ENCODE measurements at regions not wholly inside any gene's neighbourhood (a gene's known extent, or its start where the extent isn't known, plus 50 kb on each side); places are given as distances from the start of the nearest gene placed in this dataset.

DNA sequence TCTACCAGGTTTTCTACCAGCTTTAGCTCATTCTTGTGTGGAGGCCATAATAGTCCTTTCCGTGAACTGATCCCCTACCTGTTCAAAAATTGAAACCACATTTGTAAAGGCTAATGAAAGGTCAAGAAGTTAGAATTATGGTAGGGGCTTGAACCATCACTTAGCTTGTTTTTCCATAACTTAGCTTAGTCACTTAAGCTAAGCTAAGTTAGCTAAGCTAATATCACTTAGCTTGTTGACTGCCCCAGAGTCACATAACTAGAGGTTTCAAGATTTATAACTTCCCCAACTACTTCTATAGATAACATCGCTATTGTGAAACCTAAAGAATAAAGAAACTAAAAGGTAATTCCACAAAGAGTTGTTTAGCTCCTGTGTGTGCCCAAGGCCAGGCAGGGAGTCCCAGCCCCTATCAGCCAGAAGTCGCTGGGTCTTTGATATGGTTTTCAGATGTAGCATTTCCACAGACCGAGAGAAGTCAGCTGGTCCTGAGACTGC is 131.8 kb downstream of the VEGFA start:
- Histone ChIP-seq H3K27ac (ENCODE audit: low read length) (no peak overlapping the region), H3K4me3 (ENCODE audit: control insufficient read depth in 1 of 2, extremely low read depth in 1 of 2, low read length in 1 of 2) (no peak overlapping the region), H3K9me3 (no peaks in the 10 kb centered on the region), H3K27me3 (replicated peaks in 1 of 2; ENCODE audit: control insufficient read depth in 2 of 2, extremely low read depth in 1 of 2, insufficient read depth in 2 of 2, low read length in 1 of 2) (peaks cover 0 to 19% of the 10 kb centered on the region in 2 experiments), H3K36me3 (ENCODE audit: control insufficient read depth in 2 of 2, extremely low read depth in 1 of 2, insufficient read depth in 1 of 2, low read length in 1 of 2) (no peaks in the 10 kb centered on the region), H3K4me1 (ENCODE audit: control insufficient read depth in 1 of 2, extremely low read depth in 1 of 2, insufficient read depth in 2 of 2, low read length in 2 of 2) (no peaks in the 10 kb centered on the region)
- no peak overlapping the region for H3K27ac Mint-ChIP-seq
- CTCF ChIA-PET, result interaction anchor here in 1 of 2 donors (0.5 to 0.9 kb wide), 2 partner anchors 93 to 504 kb away, joined by 3 to 6 read pairs; no protein-coding TSS in a partner anchor
- no peaks in the 10 kb centered on the region for H3K36me3 Mint-ChIP-seq
- no peaks in the 10 kb centered on the region for H3K4me1 Mint-ChIP-seq
- WGBS (ENCODE audit: insufficient coverage), result no CpG with 5 or more reads among the region's 4 CpGs
- H3K9me3 Mint-ChIP-seq, result peaks cover 0 to 4% (median 0%) of the 10 kb centered on the region in 3 donors
- POLR2A ChIA-PET, result no interaction called here
- H3K27me3 Mint-ChIP-seq, result peaks cover 0 to under 1% of the 10 kb centered on the region in 2 donors
- DNase-seq (no peak), ATAC-seq (replicated peaks in 1 of 4) (no peak)
- no peak overlapping the region for H3K4me3 Mint-ChIP-seq

DNA sequence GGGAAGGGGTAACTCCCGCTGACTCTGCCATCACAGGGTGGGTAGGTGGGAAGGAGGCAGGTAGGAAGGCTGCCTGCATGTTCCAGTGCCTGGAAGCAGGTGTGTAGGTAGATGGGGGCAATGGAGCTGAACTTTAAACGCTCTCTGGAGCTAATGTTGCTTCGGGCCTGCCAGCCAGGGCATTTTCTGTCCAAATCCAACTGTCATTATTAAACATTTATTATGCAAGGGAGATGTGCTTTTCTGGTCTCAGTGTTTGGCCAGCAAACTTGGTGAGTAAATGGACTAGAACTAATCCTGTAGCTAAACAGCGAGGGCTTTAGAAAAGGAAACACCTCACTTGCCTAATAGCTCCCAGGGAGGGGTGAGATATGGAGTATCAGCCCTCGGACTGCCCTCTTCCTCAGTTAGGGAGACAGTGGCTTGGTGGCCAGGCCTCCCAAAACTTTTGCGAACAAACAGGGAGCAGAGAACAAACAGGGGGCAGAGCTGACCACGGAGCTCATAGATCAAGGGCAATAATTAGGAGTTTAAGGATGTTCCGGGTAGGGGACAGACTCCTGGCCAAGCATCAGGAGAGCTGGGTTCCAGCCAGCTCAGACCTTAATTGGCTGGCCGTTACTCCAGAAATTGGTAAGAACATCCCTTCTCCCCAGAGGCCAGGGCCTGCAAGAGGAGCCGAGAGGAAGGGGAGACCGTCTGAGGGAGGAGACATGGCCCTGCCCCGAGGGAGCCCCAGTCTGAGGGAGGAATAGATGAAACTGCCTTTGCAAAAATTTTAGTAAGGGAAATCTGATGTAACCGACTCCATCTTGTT is 131.1 kb downstream of the VEGFA start:
- H3K36me3 ChIP-seq (ENCODE audit: control insufficient read depth in 2 of 2, extremely low read depth in 1 of 2, insufficient read depth in 1 of 2, low read length in 1 of 2), result no peaks in the 10 kb centered on the region
- CTCF ChIA-PET, result interaction anchor here in 1 of 2 donors (0.9 kb wide), 1 partner anchor 94 kb away, joined by 3 read pairs; no protein-coding TSS in a partner anchor
- Mint-ChIP-seq H3K27me3 (peaks cover 0 to 3% of the 10 kb centered on the region in 2 donors), H3K4me3 (no peak overlapping the region), H3K9me3 (peaks cover 0 to 4% (median 0%) of the 10 kb centered on the region in 3 donors), H3K36me3 (no peaks in the 10 kb centered on the region), H3K4me1 (no peaks in the 10 kb centered on the region), H3K27ac (no peak overlapping the region)
- H3K9me3 ChIP-seq, result no peaks in the 10 kb centered on the region
- WGBS (ENCODE audit: insufficient coverage), result 93% methylated on average over 6 of the region's 13 CpGs
- H3K4me3 ChIP-seq (ENCODE audit: control insufficient read depth in 1 of 2, extremely low read depth in 1 of 2, low read length in 1 of 2), result no peak overlapping the region
- POLR2A ChIA-PET, result no interaction called here
- H3K27ac ChIP-seq (ENCODE audit: low read length), result no peak overlapping the region
- DNase-seq, result no peak
- H3K27me3 ChIP-seq (replicated peaks in 1 of 2; ENCODE audit: control insufficient read depth in 2 of 2, extremely low read depth in 1 of 2, insufficient read depth in 2 of 2, low read length in 1 of 2), result peaks cover 0 to 15% of the 10 kb centered on the region in 2 experiments
- ATAC-seq (replicated peaks in 1 of 4), result no peak
- H3K4me1 ChIP-seq (ENCODE audit: control insufficient read depth in 1 of 2, extremely low read depth in 1 of 2, insufficient read depth in 2 of 2, low read length in 2 of 2), result no peaks in the 10 kb centered on the region

GRCh38 chr6:43900560-43900915 is 130.5 kb downstream of the VEGFA start:
- Histone ChIP-seq H3K9me3 (no peaks in the 10 kb centered on the region), H3K27me3 (replicated peaks in 1 of 2; ENCODE audit: control insufficient read depth in 2 of 2, extremely low read depth in 1 of 2, insufficient read depth in 2 of 2, low read length in 1 of 2) (peaks cover 0 to 15% of the 10 kb centered on the region in 2 experiments), H3K4me1 (ENCODE audit: control insufficient read depth in 1 of 2, extremely low read depth in 1 of 2, insufficient read depth in 2 of 2, low read length in 2 of 2) (no peaks in the 10 kb centered on the region), H3K36me3 (ENCODE audit: control insufficient read depth in 2 of 2, extremely low read depth in 1 of 2, insufficient read depth in 1 of 2, low read length in 1 of 2) (no peaks in the 10 kb centered on the region), H3K4me3 (ENCODE audit: control insufficient read depth in 1 of 2, extremely low read depth in 1 of 2, low read length in 1 of 2) (no peak overlapping the region), H3K27ac (ENCODE audit: low read length) (no peak overlapping the region)
- POLR2A ChIA-PET, result no interaction called here
- Mint-ChIP-seq H3K27ac (no peak overlapping the region), H3K4me3 (no peak overlapping the region), H3K9me3 (peaks cover 0 to 4% (median 0%) of the 10 kb centered on the region in 3 donors), H3K27me3 (peaks cover 0 to 3% of the 10 kb centered on the region in 2 donors), H3K4me1 (no peaks in the 10 kb centered on the region), H3K36me3 (no peaks in the 10 kb centered on the region)
- no peak for ATAC-seq (replicated peaks in 1 of 4)
- no peak for DNase-seq
- WGBS (ENCODE audit: insufficient coverage), result 87% methylated on average over 3 of the region's 3 CpGs
- CTCF ChIA-PET, result no interaction called here

DNA sequence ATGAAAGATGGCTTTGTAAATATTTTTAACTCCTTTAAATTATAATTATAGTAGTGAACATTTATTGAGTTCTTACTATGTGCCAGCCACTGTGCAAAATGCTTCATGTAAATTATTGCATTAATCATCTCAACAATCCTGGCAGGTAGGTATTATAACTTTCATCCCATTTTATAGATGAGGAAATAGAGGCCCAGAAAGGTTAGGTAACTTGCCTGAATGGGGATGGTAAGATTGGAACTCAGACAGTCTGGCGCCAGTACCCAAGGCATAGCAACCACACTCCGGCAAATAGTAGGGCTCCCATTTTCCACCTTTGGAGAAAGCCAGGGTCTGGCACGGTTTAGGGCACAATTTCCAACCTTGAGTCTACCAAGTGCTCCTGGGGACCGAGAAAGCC is 129.8 kb downstream of the VEGFA start:
- peaks cover 0 to 6% of the 10 kb centered on the region in 2 donors for H3K27me3 Mint-ChIP-seq
- H3K4me1 Mint-ChIP-seq, result no peaks in the 10 kb centered on the region
- Histone ChIP-seq H3K9me3 (no peaks in the 10 kb centered on the region), H3K27ac (ENCODE audit: low read length) (no peak overlapping the region), H3K4me1 (ENCODE audit: control insufficient read depth in 1 of 2, extremely low read depth in 1 of 2, insufficient read depth in 2 of 2, low read length in 2 of 2) (no peaks in the 10 kb centered on the region), H3K36me3 (ENCODE audit: control insufficient read depth in 2 of 2, extremely low read depth in 1 of 2, insufficient read depth in 1 of 2, low read length in 1 of 2) (no peaks in the 10 kb centered on the region), H3K27me3 (replicated peaks in 1 of 2; ENCODE audit: control insufficient read depth in 2 of 2, extremely low read depth in 1 of 2, insufficient read depth in 2 of 2, low read length in 1 of 2) (peaks cover 0 to 11% of the 10 kb centered on the region in 2 experiments), H3K4me3 (ENCODE audit: control insufficient read depth in 1 of 2, extremely low read depth in 1 of 2, low read length in 1 of 2) (no peak overlapping the region)
- no peak overlapping the region for H3K27ac Mint-ChIP-seq
- no peak for ATAC-seq (replicated peaks in 1 of 4)
- POLR2A ChIA-PET, result no interaction called here
- H3K4me3 Mint-ChIP-seq, result no peak overlapping the region
- peaks cover 0 to 4% (median 0%) of the 10 kb centered on the region in 3 donors for H3K9me3 Mint-ChIP-seq
- no peaks in the 10 kb centered on the region for H3K36me3 Mint-ChIP-seq
- no peak for DNase-seq
- WGBS (ENCODE audit: insufficient coverage), result 75% methylated on average over 4 of the region's 4 CpGs
- CTCF ChIA-PET, result no interaction called here

- ATAC-seq (replicated peaks in 1 of 4) (no peak), DNase-seq (no peak)
- Histone ChIP-seq H3K4me3 (ENCODE audit: control insufficient read depth in 1 of 2, extremely low read depth in 1 of 2, low read length in 1 of 2) (no peak overlapping the region), H3K27ac (ENCODE audit: low read length) (no peak overlapping the region), H3K36me3 (ENCODE audit: control insufficient read depth in 2 of 2, extremely low read depth in 1 of 2, insufficient read depth in 1 of 2, low read length in 1 of 2) (no peaks in the 10 kb centered on the region), H3K27me3 (replicated peaks in 1 of 2; ENCODE audit: control insufficient read depth in 2 of 2, extremely low read depth in 1 of 2, insufficient read depth in 2 of 2, low read length in 1 of 2) (peaks cover 0 to 7% of the 10 kb centered on the region in 2 experiments), H3K9me3 (no peaks in the 10 kb centered on the region), H3K4me1 (ENCODE audit: control insufficient read depth in 1 of 2, extremely low read depth in 1 of 2, insufficient read depth in 2 of 2, low read length in 2 of 2) (no peaks in the 10 kb centered on the region)
- ChIA-PET POLR2A (no interaction called here), CTCF (no interaction called here)
- H3K4me3 Mint-ChIP-seq, result no peak overlapping the region
- peaks cover 0 to 9% of the 10 kb centered on the region in 2 donors for H3K27me3 Mint-ChIP-seq
- no peaks in the 10 kb centered on the region for H3K4me1 Mint-ChIP-seq
- H3K36me3 Mint-ChIP-seq, result no peaks in the 10 kb centered on the region
- WGBS (ENCODE audit: insufficient coverage), result no CpG with 5 or more reads among the region's 4 CpGs
- peaks cover 0 to 4% (median 0%) of the 10 kb centered on the region in 3 donors for H3K9me3 Mint-ChIP-seq
- H3K27ac Mint-ChIP-seq, result no peak overlapping the region
Measured at GRCh38 chr6:43898358-43899131, 128.5 kb downstream of the VEGFA start.

DNA sequence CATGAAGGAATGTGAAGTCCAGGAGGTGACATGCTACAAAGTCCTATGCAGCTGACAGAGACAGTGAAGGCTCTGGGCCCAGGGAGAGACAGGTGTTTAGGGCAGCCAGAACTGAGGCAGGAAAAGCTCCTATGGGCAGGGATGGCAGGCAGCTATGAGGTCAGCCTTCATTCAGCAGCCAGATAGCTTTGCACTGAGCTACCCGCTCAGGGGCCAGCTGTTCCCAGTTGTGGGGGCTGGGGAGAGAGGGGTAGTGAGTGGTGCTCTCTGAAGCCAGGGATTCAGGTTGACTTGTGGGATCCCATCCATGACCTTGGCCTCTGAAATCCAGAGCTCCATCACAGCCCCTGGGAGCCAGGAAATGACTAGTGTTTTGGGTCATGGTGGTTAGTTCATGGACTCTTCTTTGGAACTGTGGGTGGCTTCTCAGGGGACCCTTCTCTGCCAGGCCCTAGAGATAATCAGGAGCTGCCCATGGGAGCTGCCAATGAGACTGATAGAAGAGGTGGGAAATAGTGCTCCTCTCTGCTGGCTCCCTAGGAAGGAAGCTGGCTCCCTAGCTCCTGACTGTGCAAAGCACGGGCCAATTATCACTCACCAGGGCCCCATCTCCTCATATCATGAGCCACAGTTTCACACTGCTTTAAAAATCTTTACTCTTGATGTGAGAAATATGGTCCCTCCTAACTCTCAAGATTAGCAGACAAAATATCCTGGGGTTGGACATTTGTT is 127.7 kb downstream of the VEGFA start:
- Mint-ChIP-seq H3K27me3 (peaks cover 0 to 9% of the 10 kb centered on the region in 2 donors), H3K4me3 (no peak overlapping the region), H3K27ac (no peak overlapping the region), H3K36me3 (no peaks in the 10 kb centered on the region), H3K4me1 (no peaks in the 10 kb centered on the region), H3K9me3 (peaks cover 0 to 4% (median 0%) of the 10 kb centered on the region in 3 donors)
- Histone ChIP-seq H3K4me1 (ENCODE audit: control insufficient read depth in 1 of 2, extremely low read depth in 1 of 2, insufficient read depth in 2 of 2, low read length in 2 of 2) (no peaks in the 10 kb centered on the region), H3K36me3 (ENCODE audit: control insufficient read depth in 2 of 2, extremely low read depth in 1 of 2, insufficient read depth in 1 of 2, low read length in 1 of 2) (no peaks in the 10 kb centered on the region), H3K9me3 (no peaks in the 10 kb centered on the region), H3K27ac (ENCODE audit: low read length) (no peak overlapping the region), H3K27me3 (replicated peaks in 1 of 2; ENCODE audit: control insufficient read depth in 2 of 2, extremely low read depth in 1 of 2, insufficient read depth in 2 of 2, low read length in 1 of 2) (peaks cover 0 to 13% of the 10 kb centered on the region in 2 experiments), H3K4me3 (ENCODE audit: control insufficient read depth in 1 of 2, extremely low read depth in 1 of 2, low read length in 1 of 2) (no peak overlapping the region)
- 88% methylated on average over 1 of the region's 2 CpGs for WGBS (ENCODE audit: insufficient coverage)
- ChIA-PET POLR2A (no interaction called here), CTCF (no interaction called here)
- ATAC-seq (replicated peaks in 1 of 4), result no peak
- no peak for DNase-seq
